Keratinocyte (primary cell): ENCODE measurements at regions not wholly inside any gene's neighbourhood (a gene's known extent, or its start where the extent isn't known, plus 50 kb on each side); places are given as distances from the start of the nearest gene placed in this dataset.

ENCODE experiments used
- CTCF ChIP-seq, 3 experiments: IDR thresholded peaks in 1 of 3; conservative IDR thresholded peaks in 1 of 3; optimal IDR thresholded peaks in 1 of 3; 2 replicates in 2 of 3; 3 replicates in 1 of 3; pipeline versions ENCODE3 to v1.5.1; 2011; ENCODE audit warnings: low read length in 3 of 3, mild to moderate bottlenecking in 3 of 3, moderate library complexity in 2 of 3, control low read depth in 1 of 3, inconsistent platforms in 1 of 3; ENCODE audit not compliant: insufficient read depth in 2 of 3; ENCODE audit errors: extremely low read depth in 1 of 3
- EZH2 ChIP-seq: IDR thresholded peaks from one replicate; pipeline ENCODE4 v1.6.1; 2012; ENCODE audit warnings: inconsistent platforms, mild to moderate bottlenecking, low read length, moderate library complexity

GRCh38 chr1:199953651-199954050 lies 73.9 kb upstream of the NR5A2 start:
- TF ChIP-seq CTCF (optimal IDR thresholded peaks at IDR 0.05 in 1 of 3, IDR thresholded peaks at IDR 0.05 in 1 of 3, conservative IDR thresholded peaks at IDR 0.05 in 1 of 3; ENCODE audit: extremely low read depth in 1 of 3, insufficient read depth in 2 of 3, low read length in 3 of 3): no peak
- no peak for TF ChIP-seq EZH2
